ENCODE measurements at regions not wholly inside any gene's neighbourhood (a gene's known extent, or its start where the extent isn't known, plus 50 kb on each side); places are given as distances from the start of the nearest gene placed in this dataset.

- Histone ChIP-seq H3K9me3 (no peaks in the 10 kb centered on the region), H3K4me1 (no peaks in the 10 kb centered on the region), H3K4me3 (no peak overlapping the region), H3K27ac (no peak overlapping the region), H3K36me3 (no peaks in the 10 kb centered on the region), H3K27me3 (no peaks in the 10 kb centered on the region)
- DNase-seq (ENCODE audit: low spot score in 2 of 2), result no peak
- no peak for TF ChIP-seq CTCF (IDR thresholded peaks at IDR 0.05)
- TF ChIP-seq EP300 (IDR thresholded peaks at IDR 0.05), result no peak
- no peak for TF ChIP-seq POLR2A (IDR thresholded peaks at IDR 0.05)
- 70 to 74% methylated on average over 6 of the region's 6 CpGs for WGBS, 2 donors
These were observed 281.8 kb upstream of the CXCR4 start for GRCh38 chr2:136399667-136400289.

DNA sequence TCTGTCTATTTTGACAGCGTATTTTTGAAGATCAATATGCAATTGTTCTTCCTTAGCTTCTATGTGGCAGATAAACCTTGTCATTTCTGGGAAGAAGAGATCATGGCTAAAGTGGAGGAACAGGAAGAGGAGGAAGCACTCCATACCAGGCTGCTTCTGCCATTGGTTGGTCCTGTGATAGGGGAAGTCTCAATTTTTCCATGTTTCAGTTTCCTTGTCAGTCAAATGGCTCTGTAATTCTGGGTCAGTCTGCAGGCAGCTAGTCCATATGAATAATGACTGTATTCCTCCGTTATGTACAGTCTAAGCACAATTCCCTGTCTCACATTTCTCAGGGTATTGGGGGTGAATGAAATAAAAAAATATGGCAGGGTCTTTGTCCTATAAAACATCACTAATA lies 277.6 kb upstream of the CXCR4 start:
- TF ChIP-seq POLR2A (IDR thresholded peaks at IDR 0.05), result no peak
- no peak for TF ChIP-seq CTCF (IDR thresholded peaks at IDR 0.05)
- TF ChIP-seq EP300 (IDR thresholded peaks at IDR 0.05), result no peak
- 87 to 94% methylated on average over 2 of the region's 2 CpGs for WGBS, 2 donors
- no peaks in the 10 kb centered on the region for H3K9me3 ChIP-seq

DNA sequence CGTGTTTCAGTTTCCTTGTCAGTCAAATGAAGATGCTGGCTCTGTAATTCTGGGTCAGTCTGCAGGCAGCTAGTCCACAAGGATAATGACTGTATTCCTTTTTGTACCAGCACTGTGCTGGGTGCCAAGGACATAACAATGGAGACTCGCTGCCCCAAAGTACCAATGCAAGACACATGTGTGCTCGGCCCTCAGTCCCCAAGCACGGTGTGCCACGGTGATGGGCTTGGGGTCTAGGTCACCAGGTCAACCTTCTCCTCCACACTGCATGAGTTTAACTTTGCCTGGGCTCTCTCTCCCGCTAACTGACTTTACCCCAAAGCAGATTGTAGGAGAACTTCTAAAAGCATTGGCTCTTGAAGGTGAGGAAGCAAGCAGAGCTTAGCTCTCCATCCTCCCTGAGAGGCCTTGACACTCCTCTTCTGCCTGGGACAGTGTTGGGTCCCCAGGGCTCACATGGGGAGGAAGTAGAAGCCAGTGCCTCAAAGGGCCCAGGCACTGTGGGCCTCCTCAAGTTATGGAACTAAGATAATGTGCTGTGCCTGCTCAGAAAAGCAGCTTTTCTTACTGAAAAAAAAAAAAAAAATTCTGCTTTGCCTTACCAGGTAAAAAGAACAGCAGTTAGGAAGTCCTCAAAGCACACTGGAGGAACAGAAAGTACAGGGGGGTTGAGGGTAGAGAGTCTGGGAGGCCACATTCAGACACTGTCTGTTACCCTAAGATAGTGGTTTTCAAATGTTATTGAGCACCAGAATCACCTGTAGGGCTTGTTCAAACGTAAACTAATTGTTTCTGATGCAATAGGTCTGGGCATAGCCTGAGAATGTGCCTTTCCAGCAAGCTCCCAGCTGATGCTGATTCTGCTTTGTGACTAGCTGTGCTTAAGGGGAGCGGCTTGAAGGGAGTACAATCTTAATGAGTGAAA lies 276.4 kb upstream of the CXCR4 start:
- no peak for DNase-seq (ENCODE audit: low spot score in 2 of 2)
- 75 to 79% methylated on average over 8 of the region's 8 CpGs for WGBS, 2 donors
- Histone ChIP-seq H3K4me1 (peaks cover 0 to 4% (median 0%) of the 10 kb centered on the region in 4 donors), H3K27me3 (no peaks in the 10 kb centered on the region), H3K4me3 (no peak overlapping the region), H3K9me3 (no peaks in the 10 kb centered on the region), H3K27ac (no peak overlapping the region), H3K36me3 (no peaks in the 10 kb centered on the region)
- no peak for TF ChIP-seq CTCF (IDR thresholded peaks at IDR 0.05)
- TF ChIP-seq POLR2A (IDR thresholded peaks at IDR 0.05), result no peak
- TF ChIP-seq EP300 (IDR thresholded peaks at IDR 0.05), result no peak

More for the DNA sequence above, 277.6 kb upstream of the CXCR4 start:
- no peak for DNase-seq (ENCODE audit: low spot score in 2 of 2)
- Histone ChIP-seq H3K27me3 (no peaks in the 10 kb centered on the region), H3K4me1 (peaks cover 0 to 4% (median 0%) of the 10 kb centered on the region in 4 donors), H3K27ac (no peak overlapping the region), H3K36me3 (no peaks in the 10 kb centered on the region), H3K4me3 (no peak overlapping the region)

GRCh38 chr2:136393514-136393913 lies 275.6 kb upstream of the CXCR4 start:
- Histone ChIP-seq H3K36me3 (no peaks in the 10 kb centered on the region), H3K4me3 (no peak overlapping the region), H3K9me3 (no peaks in the 10 kb centered on the region), H3K27ac (no peak overlapping the region), H3K4me1 (peaks cover 0 to 4% (median 0%) of the 10 kb centered on the region in 4 donors), H3K27me3 (no peaks in the 10 kb centered on the region)
- DNase-seq (ENCODE audit: low spot score in 2 of 2), result no peak
- WGBS, 2 donors, result 93 to 94% methylated on average over 1 of the region's 1 CpG
- no peak for TF ChIP-seq POLR2A (IDR thresholded peaks at IDR 0.05)
- no peak for TF ChIP-seq CTCF (IDR thresholded peaks at IDR 0.05)
- TF ChIP-seq EP300 (IDR thresholded peaks at IDR 0.05), result no peak

All from tibial nerve (tissue), 4 donors.